Ishikawa (cell line): ENCODE measurements at regions not wholly inside any gene's neighbourhood (a gene's known extent, or its start where the extent isn't known, plus 50 kb on each side); places are given as distances from the start of the nearest gene placed in this dataset.

Experiments
- CEBPB ChIP-seq: IDR thresholded peaks from 2 replicates; pipeline ENCODE4 v1.6.1; 2012
- CREB1 ChIP-seq: IDR thresholded peaks from 2 replicates; pipeline ENCODE4 v1.6.1; 2012; ENCODE audit warnings: low read depth
- EGR1 ChIP-seq: IDR thresholded peaks from 2 replicates; pipeline ENCODE4 v1.6.1; 2012
- EP300 ChIP-seq: IDR thresholded peaks from 2 replicates; pipeline ENCODE4 v1.6.1; 2012; ENCODE audit warnings: borderline replicate concordance
- FOXM1 ChIP-seq: IDR thresholded peaks from 2 replicates; pipeline ENCODE4 v1.6.1; 2012; ENCODE audit warnings: low read depth, borderline replicate concordance
- MAX ChIP-seq: IDR thresholded peaks from 2 replicates; pipeline ENCODE4 v1.6.1; 2012
- NFIC ChIP-seq: IDR thresholded peaks from 2 replicates; pipeline ENCODE4 v1.6.1; 2012
- RAD21 ChIP-seq: IDR thresholded peaks from 2 replicates; pipeline ENCODE4 v1.6.1; 2012; ENCODE audit warnings: low read depth
- REST ChIP-seq: IDR thresholded peaks from 2 replicates; pipeline ENCODE4 v1.6.1; 2012; ENCODE audit warnings: low read depth, mild to moderate bottlenecking
- TAF1 ChIP-seq: IDR thresholded peaks from 2 replicates; pipeline ENCODE4 v1.6.1; 2012; ENCODE audit warnings: low read depth, mild to moderate bottlenecking
- TCF12 ChIP-seq: IDR thresholded peaks from 2 replicates; pipeline ENCODE4 v1.6.1; 2012; ENCODE audit warnings: low read depth
- TEAD4 ChIP-seq: IDR thresholded peaks from 2 replicates; pipeline ENCODE4 v1.6.1; 2012
- YY1 ChIP-seq: IDR thresholded peaks from 2 replicates; pipeline ENCODE4 v1.6.1; 2012; ENCODE audit warnings: low read depth
- ZBTB7A ChIP-seq: IDR thresholded peaks from 2 replicates; pipeline ENCODE4 v1.6.1; 2012; ENCODE audit warnings: low read depth
- TF ChIP-seq, protein P1 (sequence below): IDR thresholded peaks from 2 replicates; pipeline ENCODE4 v1.6.1; 2012

DNA sequence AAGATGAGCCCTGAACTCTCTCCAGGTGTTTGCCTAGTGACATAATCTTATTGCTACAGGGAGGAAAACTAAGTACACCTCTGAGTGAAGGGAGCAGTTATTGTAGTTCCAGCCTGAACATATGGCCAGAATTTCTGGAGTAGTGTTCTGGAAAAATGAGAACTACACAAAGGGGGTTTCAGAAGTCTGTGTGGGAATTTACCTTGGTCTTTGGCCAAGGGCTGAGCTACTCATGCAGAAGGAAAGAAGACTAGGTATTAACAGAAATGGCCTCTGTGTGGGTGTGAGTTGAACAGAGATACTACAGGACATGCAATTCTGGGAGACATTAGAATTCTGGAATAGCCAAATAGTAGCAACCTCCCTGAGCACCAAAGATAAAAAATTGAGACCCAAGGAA, 1009.7 kb upstream of the GJE1 start:
- TF ChIP-seq NFIC = 0 out of 2 replicates have a peak, but pooled peaks have one; percentile 13
- TF ChIP-seq MAX = no peak

GRCh38 chr6:141118991-141119390, 1013.7 kb upstream of the GJE1 start:
- TF ChIP-seq CREB1 (no peak), YY1 (no peak), CEBPB (no peak), MAX (no peak), TEAD4 (no peak), EP300 (no peak), FOXM1 (no peak), NFIC (no peak)
- TF ChIP-seq, protein P1, sequence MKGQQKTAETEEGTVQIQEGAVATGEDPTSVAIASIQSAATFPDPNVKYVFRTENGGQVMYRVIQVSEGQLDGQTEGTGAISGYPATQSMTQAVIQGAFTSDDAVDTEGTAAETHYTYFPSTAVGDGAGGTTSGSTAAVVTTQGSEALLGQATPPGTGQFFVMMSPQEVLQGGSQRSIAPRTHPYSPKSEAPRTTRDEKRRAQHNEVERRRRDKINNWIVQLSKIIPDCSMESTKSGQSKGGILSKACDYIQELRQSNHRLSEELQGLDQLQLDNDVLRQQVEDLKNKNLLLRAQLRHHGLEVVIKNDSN = no peak

DNA sequence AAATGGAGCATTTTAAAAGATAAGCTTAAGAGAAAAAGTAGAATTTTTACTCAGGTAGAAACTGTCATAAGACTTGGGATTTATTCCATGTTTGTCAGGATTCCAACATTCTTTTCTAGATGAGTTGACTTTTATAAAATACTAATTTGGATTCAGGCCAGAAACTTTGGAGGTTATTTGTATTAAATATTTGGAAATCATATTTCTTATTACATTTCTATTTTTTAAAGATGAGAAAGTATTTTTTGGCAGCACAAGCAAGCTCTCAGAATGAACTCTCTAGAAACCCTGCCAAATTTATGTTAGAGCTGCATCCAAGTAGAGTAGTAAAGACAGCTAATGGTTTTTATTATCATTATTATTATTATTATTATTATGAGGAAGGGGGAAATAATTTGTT, 1014.9 kb upstream of the GJE1 start:
- TF ChIP-seq TAF1 (no peak), NFIC (peak; percentile 60), TEAD4 (0 out of 2 replicates have a peak, but pooled peaks have one; percentile 11)

GRCh38 chr6:141110481-141110880, 1022.2 kb upstream of the GJE1 start:
- TF ChIP-seq RAD21 = no peak
- no peak for TF ChIP-seq TEAD4
- no peak for TF ChIP-seq CEBPB
- TF ChIP-seq TCF12 = no peak
- no peak for TF ChIP-seq YY1
- TF ChIP-seq EP300 = no peak
- TF ChIP-seq MAX = no peak
- TF ChIP-seq ZBTB7A = no peak
- TF ChIP-seq TAF1 = no peak
- no peak for TF ChIP-seq FOXM1
- no peak for TF ChIP-seq REST
- TF ChIP-seq EGR1 = no peak
- TF ChIP-seq CREB1 = no peak

DNA sequence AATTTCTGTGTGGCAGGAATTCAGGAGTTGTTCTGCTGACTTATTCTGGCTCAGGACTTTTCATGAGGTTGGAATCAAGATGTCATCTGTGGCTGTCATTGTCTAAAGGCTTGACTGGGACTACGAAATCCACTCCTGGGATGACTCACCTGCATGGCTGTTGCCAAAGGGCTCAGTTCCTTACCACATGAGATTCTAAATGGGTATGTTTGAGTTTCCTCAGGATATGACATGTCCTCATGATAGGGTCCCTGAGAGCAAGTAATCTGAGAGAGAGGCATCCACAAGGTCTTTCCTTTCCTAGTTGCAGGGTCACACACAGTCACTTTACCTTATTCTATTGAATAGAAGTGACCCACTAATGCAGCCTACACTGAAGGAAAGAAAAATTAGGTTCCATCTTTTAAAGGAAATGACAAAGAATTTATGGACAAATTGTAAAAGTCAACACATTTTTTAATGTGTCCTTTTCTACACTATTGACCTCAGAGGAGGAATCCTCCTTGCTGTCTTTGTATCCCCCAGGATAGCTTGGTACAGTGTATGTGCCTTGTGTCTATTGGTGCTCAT, 1025.0 kb upstream of the GJE1 start:
- no peak for TF ChIP-seq FOXM1
- no peak for TF ChIP-seq TAF1
- TF ChIP-seq EP300 = peak; percentile 59; the same call in 1 of the 2 replicates
- TF ChIP-seq TEAD4 = no peak
- TF ChIP-seq REST = no peak
- TF ChIP-seq CEBPB = no peak
- TF ChIP-seq NFIC = peak; percentile 33
- TF ChIP-seq TCF12 = peak; percentile 27; the same call in 1 of the 2 replicates
- TF ChIP-seq CREB1 = no peak
- no peak for TF ChIP-seq EGR1

GRCh38 chr6:141105481-141105880, 1027.2 kb upstream of the GJE1 start:
- peak; percentile 47; the same call in 1 of the 2 replicates for TF ChIP-seq CEBPB
- TF ChIP-seq EP300 = peak; percentile 93
- peak; percentile 97 for TF ChIP-seq TEAD4
- no peak; the same call in 1 of the 2 replicates for TF ChIP-seq RAD21
- no peak for TF ChIP-seq YY1
- TF ChIP-seq, protein P1 = no peak
- peak; percentile 85 for TF ChIP-seq FOXM1
- no peak for TF ChIP-seq CREB1
- peak; percentile 87 for TF ChIP-seq NFIC
- TF ChIP-seq TCF12 = peak; percentile 92
- no peak; the same call in 1 of the 2 replicates for TF ChIP-seq MAX
